ENCODE measurements at regions not wholly inside any gene's neighbourhood (a gene's known extent, or its start where the extent isn't known, plus 50 kb on each side); places are given as distances from the start of the nearest gene placed in this dataset.

GRCh38 chr1:193542690-193543089 is 356.3 kb upstream of the B3GALT2 start:
- TF ChIP-seq TAF1 (IDR thresholded peaks at IDR 0.05; ENCODE audit: borderline replicate concordance, insufficient read depth, low read length), result no peak
- no peak for TF ChIP-seq REST (IDR thresholded peaks at IDR 0.05; ENCODE audit: insufficient read depth in 1 of 2, low read depth in 2 of 2, low read length in 2 of 2)
- no peak for TF ChIP-seq FOXP2 (optimal IDR thresholded peaks at IDR 0.05; ENCODE audit: borderline replicate concordance, extremely low read depth, extremely low read length, insufficient read depth)
- TF ChIP-seq POLR2AphosphoS5 (IDR thresholded peaks at IDR 0.05; ENCODE audit: low read depth, low read length), result no peak
- no peak for TF ChIP-seq SIN3A (IDR thresholded peaks at IDR 0.05; ENCODE audit: borderline replicate concordance, insufficient read depth, low read length)

- TF ChIP-seq SIN3A (IDR thresholded peaks at IDR 0.05; ENCODE audit: borderline replicate concordance, insufficient read depth, low read length), result no peak
- TF ChIP-seq POLR2AphosphoS5 (IDR thresholded peaks at IDR 0.05; ENCODE audit: low read depth, low read length), result no peak
- TF ChIP-seq FOXP2 (optimal IDR thresholded peaks at IDR 0.05; ENCODE audit: borderline replicate concordance, extremely low read depth, extremely low read length, insufficient read depth), result no peak
- TF ChIP-seq REST (IDR thresholded peaks at IDR 0.05; ENCODE audit: insufficient read depth in 1 of 2, low read depth in 2 of 2, low read length in 2 of 2), result no peak
- no peak for TF ChIP-seq TAF1 (IDR thresholded peaks at IDR 0.05; ENCODE audit: borderline replicate concordance, insufficient read depth, low read length)
Measured at GRCh38 chr1:193540511-193540910, 354.1 kb upstream of the B3GALT2 start.

- TF ChIP-seq POLR2AphosphoS5 (IDR thresholded peaks at IDR 0.05; ENCODE audit: low read depth, low read length) (no peak), FOXP2 (optimal IDR thresholded peaks at IDR 0.05; ENCODE audit: borderline replicate concordance, extremely low read depth, extremely low read length, insufficient read depth) (no peak), REST (IDR thresholded peaks at IDR 0.05; ENCODE audit: insufficient read depth in 1 of 2, low read depth in 2 of 2, low read length in 2 of 2) (no peak), TAF1 (IDR thresholded peaks at IDR 0.05; ENCODE audit: borderline replicate concordance, insufficient read depth, low read length) (no peak), SIN3A (IDR thresholded peaks at IDR 0.05; ENCODE audit: borderline replicate concordance, insufficient read depth, low read length) (no peak)
Measured at GRCh38 chr1:193539731-193540459, 353.5 kb upstream of the B3GALT2 start.

GRCh38 chr1:193538680-193539079 is 352.3 kb upstream of the B3GALT2 start:
- TF ChIP-seq REST (IDR thresholded peaks at IDR 0.05; ENCODE audit: insufficient read depth in 1 of 2, low read depth in 2 of 2, low read length in 2 of 2), result no peak
- TF ChIP-seq SIN3A (IDR thresholded peaks at IDR 0.05; ENCODE audit: borderline replicate concordance, insufficient read depth, low read length), result no peak
- no peak for TF ChIP-seq POLR2AphosphoS5 (IDR thresholded peaks at IDR 0.05; ENCODE audit: low read depth, low read length)
- TF ChIP-seq TAF1 (IDR thresholded peaks at IDR 0.05; ENCODE audit: borderline replicate concordance, insufficient read depth, low read length), result no peak
- no peak for TF ChIP-seq FOXP2 (optimal IDR thresholded peaks at IDR 0.05; ENCODE audit: borderline replicate concordance, extremely low read depth, extremely low read length, insufficient read depth)
